NB4 (cell line): ENCODE measurements at regions not wholly inside any gene's neighbourhood (a gene's known extent, or its start where the extent isn't known, plus 50 kb on each side); places are given as distances from the start of the nearest gene placed in this dataset.

ENCODE experiments used
- MYC ChIP-seq: IDR thresholded peaks from 2 replicates; pipeline ENCODE4 v1.6.1; 2011; ENCODE audit warnings: low read depth, low read length
- POLR2A ChIP-seq: IDR thresholded peaks from 2 replicates; pipeline ENCODE4 v1.6.1; 2011; ENCODE audit warnings: mild to moderate bottlenecking; ENCODE audit not compliant: insufficient read length; ENCODE audit errors: extremely low read depth
- TF ChIP-seq, protein P1 (sequence below): IDR thresholded peaks from one replicate; pipeline ENCODE4 v1.5.1; 2012; ENCODE audit warnings: low read depth, low read length

GRCh38 chr13:73583331-73583730, 524.5 kb downstream of the KLF5 start:
- TF ChIP-seq, protein P1, sequence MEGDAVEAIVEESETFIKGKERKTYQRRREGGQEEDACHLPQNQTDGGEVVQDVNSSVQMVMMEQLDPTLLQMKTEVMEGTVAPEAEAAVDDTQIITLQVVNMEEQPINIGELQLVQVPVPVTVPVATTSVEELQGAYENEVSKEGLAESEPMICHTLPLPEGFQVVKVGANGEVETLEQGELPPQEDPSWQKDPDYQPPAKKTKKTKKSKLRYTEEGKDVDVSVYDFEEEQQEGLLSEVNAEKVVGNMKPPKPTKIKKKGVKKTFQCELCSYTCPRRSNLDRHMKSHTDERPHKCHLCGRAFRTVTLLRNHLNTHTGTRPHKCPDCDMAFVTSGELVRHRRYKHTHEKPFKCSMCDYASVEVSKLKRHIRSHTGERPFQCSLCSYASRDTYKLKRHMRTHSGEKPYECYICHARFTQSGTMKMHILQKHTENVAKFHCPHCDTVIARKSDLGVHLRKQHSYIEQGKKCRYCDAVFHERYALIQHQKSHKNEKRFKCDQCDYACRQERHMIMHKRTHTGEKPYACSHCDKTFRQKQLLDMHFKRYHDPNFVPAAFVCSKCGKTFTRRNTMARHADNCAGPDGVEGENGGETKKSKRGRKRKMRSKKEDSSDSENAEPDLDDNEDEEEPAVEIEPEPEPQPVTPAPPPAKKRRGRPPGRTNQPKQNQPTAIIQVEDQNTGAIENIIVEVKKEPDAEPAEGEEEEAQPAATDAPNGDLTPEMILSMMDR, result no peak
- TF ChIP-seq MYC (no peak), POLR2A (no peak)
